GM21526 (cell line): ENCODE measurements at regions not wholly inside any gene's neighbourhood (a gene's known extent, or its start where the extent isn't known, plus 50 kb on each side); places are given as distances from the start of the nearest gene placed in this dataset.
"Not testable (repeated sequence)": the region's sequence is repeated elsewhere in the genome, so short reads cannot be mapped to it uniquely, and the experiment has no call there.

Experiments
- ATAC-seq: cut with Tn5 transposase; IDR thresholded peaks from one replicate; pipeline ENCODE4 v1.9.1; 2021; ENCODE audit warnings: moderate library complexity; ENCODE audit not compliant: unreplicated experiment, low FRiP score

GRCh38 chr11:106275151-106275550 is 197.7 kb downstream of the AASDHPPT start:
- ATAC-seq = no peak

GRCh38 chr11:106276126-106276525 is 198.7 kb downstream of the AASDHPPT start:
- ATAC-seq = no peak

- ATAC-seq = no peak
These were observed 199.5 kb downstream of the AASDHPPT start for GRCh38 chr11:106276859-106277436.

- no peak for ATAC-seq
These were observed 200.0 kb downstream of the AASDHPPT start for GRCh38 chr11:106277484-106277883.

GRCh38 chr11:106278391-106278790 is 200.9 kb downstream of the AASDHPPT start:
- ATAC-seq = no peak

- ATAC-seq = no peak
These were observed 202.6 kb downstream of the AASDHPPT start for GRCh38 chr11:106280036-106280435.

- ATAC-seq = no peak
These were observed 204.2 kb downstream of the AASDHPPT start for GRCh38 chr11:106281455-106282173.

GRCh38 chr11:106286881-106287504 is 209.5 kb downstream of the AASDHPPT start:
- no peak for ATAC-seq

- ATAC-seq = no peak
These were observed 210.6 kb downstream of the AASDHPPT start for GRCh38 chr11:106288057-106288456.

- no peak for ATAC-seq
These were observed 211.4 kb downstream of the AASDHPPT start for GRCh38 chr11:106288822-106289387.

GRCh38 chr11:106292526-106292925 is 215.1 kb downstream of the AASDHPPT start:
- ATAC-seq = no peak

GRCh38 chr11:106295974-106296373 is 218.5 kb downstream of the AASDHPPT start:
- no peak for ATAC-seq

- no peak for ATAC-seq
These were observed 225.0 kb downstream of the AASDHPPT start for GRCh38 chr11:106302416-106302815.

GRCh38 chr11:106304274-106304673 is 226.8 kb downstream of the AASDHPPT start:
- ATAC-seq = no peak

- ATAC-seq = no peak
These were observed 228.0 kb downstream of the AASDHPPT start for GRCh38 chr11:106305458-106305857.

GRCh38 chr11:106306942-106307341 is 229.5 kb downstream of the AASDHPPT start:
- ATAC-seq = no peak

- ATAC-seq = no peak
These were observed 231.7 kb downstream of the AASDHPPT start for GRCh38 chr11:106309070-106309684.

GRCh38 chr11:106311531-106312230 is 234.2 kb downstream of the AASDHPPT start:
- ATAC-seq = no peak

GRCh38 chr11:106317208-106317773 is 239.8 kb downstream of the AASDHPPT start:
- ATAC-seq = not testable (repeated sequence)

- ATAC-seq = no peak
These were observed 244.1 kb downstream of the AASDHPPT start for GRCh38 chr11:106321601-106322000.
